ENCODE measurements at regions not wholly inside any gene's neighbourhood (a gene's known extent, or its start where the extent isn't known, plus 50 kb on each side); places are given as distances from the start of the nearest gene placed in this dataset.

DNA sequence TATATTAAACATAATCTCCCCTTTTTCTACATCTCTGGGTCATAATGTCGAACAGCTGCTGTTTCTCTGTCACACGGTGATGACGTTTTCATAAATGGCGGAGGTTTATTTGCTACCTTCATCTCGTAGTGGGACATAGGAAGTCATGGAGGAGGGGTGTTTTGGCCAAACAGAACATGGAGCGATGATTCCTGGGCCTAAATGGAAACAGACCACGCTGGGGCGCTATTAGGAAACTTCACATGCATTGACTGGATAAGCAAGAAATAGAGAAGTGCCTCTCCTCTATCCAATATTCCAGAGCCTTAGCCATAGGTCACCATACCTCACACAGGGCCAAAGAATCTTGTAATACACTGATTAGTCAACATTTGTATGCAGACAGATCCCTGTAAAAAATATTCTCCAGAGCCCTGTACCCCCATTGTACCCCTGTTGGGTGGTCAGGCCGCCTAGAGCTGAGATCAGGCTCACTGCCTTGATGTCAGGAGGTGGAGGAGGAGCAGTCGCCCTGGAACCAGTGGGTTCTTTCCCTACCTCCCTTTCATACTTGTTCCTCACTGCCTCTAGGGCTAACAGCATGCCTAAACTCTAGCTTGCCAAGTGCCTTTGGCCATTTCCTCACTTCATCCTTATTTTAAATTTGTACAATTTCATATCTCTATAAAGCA lies 77.8 kb upstream of the SPIN1 start:
- TF ChIP-seq, protein P1, sequence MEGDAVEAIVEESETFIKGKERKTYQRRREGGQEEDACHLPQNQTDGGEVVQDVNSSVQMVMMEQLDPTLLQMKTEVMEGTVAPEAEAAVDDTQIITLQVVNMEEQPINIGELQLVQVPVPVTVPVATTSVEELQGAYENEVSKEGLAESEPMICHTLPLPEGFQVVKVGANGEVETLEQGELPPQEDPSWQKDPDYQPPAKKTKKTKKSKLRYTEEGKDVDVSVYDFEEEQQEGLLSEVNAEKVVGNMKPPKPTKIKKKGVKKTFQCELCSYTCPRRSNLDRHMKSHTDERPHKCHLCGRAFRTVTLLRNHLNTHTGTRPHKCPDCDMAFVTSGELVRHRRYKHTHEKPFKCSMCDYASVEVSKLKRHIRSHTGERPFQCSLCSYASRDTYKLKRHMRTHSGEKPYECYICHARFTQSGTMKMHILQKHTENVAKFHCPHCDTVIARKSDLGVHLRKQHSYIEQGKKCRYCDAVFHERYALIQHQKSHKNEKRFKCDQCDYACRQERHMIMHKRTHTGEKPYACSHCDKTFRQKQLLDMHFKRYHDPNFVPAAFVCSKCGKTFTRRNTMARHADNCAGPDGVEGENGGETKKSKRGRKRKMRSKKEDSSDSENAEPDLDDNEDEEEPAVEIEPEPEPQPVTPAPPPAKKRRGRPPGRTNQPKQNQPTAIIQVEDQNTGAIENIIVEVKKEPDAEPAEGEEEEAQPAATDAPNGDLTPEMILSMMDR (IDR thresholded peaks at IDR 0.05): no peak
- no peak for TF ChIP-seq POLR2A (IDR thresholded peaks at IDR 0.05)
- no peak for TF ChIP-seq POLR2AphosphoS5 (IDR thresholded peaks at IDR 0.05; ENCODE audit: insufficient read depth in 1 of 2, low read depth in 1 of 2)
